ENCODE measurements at regions not wholly inside any gene's neighbourhood (a gene's known extent, or its start where the extent isn't known, plus 50 kb on each side); places are given as distances from the start of the nearest gene placed in this dataset.

DNA sequence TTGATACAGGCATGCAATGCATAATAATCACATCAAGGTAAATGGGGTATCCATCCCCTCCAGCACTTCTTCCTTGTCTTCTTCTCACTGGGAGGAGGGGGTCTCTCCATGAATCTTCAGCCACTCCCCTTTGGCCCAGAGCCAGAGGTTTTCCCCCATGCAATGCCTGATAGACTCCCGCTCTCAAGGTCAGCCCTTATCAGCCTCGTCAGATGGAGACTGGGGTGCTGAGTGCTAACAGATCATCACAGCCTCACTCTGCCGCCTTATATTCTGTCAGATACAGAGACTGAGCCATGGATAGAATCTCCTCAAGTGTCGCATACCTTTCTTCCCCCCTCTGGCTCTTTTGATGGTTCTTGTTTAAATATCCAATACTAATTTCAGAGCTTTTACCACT is 503.1 kb downstream of the AACS start:
- DNase-seq (ENCODE audit: low read depth, low spot score), result no peak
- no peak overlapping the region for H3K4me3 ChIP-seq (ENCODE audit: low read length)

DNA sequence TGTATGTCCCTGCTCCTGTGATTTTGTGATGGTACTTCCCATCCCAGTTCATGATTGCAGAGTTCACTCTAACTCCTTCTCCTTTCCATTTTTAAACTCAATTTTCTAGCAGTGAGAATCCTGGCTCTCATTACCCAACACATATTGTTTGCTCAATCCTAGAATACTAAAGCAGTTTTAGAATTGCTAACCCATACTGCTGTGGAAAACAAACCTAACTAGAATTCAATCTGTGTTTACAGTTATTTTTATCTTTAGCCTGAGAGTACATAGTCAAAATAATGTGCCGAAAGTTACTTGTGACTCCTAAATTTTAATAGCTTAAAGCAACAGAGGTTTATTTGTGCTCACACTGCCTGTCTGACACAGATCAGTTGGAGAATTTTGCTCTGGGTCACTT is 508.0 kb downstream of the AACS start:
- no peak overlapping the region for H3K4me3 ChIP-seq (ENCODE audit: low read length)
- DNase-seq (ENCODE audit: low read depth, low spot score), result no peak

DNA sequence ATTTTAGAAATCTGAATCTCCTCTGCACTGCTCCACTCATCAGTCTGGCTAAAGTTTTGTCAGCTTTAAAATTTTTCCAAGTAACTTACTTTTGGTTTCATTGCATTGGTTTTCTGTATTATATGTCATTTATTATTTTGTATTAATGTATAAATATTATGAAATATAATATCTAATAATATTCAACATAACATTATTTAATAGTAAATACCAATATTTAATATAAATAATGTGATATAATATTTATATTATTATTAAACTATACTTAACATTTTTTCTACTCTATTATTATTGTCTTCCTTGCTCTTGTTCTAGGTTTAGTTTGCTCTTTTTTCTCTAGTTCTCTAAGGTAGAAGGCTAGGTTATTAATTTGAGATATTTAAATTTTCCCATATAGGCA is 512.1 kb downstream of the AACS start:
- no peak overlapping the region for H3K4me3 ChIP-seq (ENCODE audit: low read length)
- DNase-seq (ENCODE audit: low read depth, low spot score), result no peak

- DNase-seq (ENCODE audit: low read depth, low spot score), result no peak
- no peak overlapping the region for H3K4me3 ChIP-seq (ENCODE audit: low read length)
These were observed 514.7 kb downstream of the AACS start for GRCh38 chr12:125579916-125580315.

DNA sequence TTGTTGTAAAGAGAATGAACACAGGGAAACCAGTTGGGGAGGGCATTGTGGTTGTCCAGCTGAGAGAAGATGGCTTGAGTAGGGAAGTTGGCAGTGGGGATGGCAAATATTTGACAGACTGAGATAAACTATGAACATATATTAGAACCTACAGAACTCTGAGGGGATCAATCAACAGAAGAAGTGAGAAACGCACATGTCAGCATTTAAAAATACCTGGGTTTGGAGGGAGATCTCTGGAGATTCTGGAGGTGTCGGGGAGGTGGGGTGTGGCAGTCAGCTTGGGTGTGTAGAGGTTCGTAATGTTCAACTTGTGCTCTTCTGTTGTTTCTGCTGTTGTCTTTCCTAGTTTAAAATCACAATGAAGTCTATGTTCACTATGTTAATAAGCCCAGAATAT is 517.8 kb downstream of the AACS start:
- no peak overlapping the region for H3K4me3 ChIP-seq (ENCODE audit: low read length)
- DNase-seq (ENCODE audit: low read depth, low spot score), result no peak

DNA sequence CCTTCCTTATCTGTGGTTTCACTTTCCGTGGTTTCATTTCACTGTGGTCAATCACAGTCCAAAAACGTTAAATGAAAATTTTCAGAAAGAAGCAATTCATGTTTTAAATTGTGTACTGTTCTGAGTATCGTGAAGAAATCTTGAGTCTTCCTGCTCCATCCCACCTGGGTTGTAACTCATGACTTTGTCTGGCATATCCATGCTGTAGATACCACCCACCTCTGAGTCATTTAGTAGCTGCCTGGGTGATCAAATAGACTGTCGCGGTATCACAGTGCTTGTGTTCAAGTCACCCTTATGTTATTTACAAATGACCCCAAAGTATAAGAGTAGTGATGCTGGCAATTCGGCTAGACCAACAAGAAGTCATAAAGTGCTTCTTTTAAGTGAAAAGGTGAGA is 521.2 kb downstream of the AACS start:
- no peak overlapping the region for H3K4me3 ChIP-seq (ENCODE audit: low read length)
- DNase-seq (ENCODE audit: low read depth, low spot score), result no peak

GRCh38 chr12:125593269-125593668 is 528.0 kb downstream of the AACS start:
- H3K4me3 ChIP-seq (ENCODE audit: low read length), result no peak overlapping the region
- no peak for DNase-seq (ENCODE audit: low read depth, low spot score)

- DNase-seq (ENCODE audit: low read depth, low spot score), result no peak
- no peak overlapping the region for H3K4me3 ChIP-seq (ENCODE audit: low read length)
These were observed 539.7 kb downstream of the AACS start for GRCh38 chr12:125604976-125605375.

DNA sequence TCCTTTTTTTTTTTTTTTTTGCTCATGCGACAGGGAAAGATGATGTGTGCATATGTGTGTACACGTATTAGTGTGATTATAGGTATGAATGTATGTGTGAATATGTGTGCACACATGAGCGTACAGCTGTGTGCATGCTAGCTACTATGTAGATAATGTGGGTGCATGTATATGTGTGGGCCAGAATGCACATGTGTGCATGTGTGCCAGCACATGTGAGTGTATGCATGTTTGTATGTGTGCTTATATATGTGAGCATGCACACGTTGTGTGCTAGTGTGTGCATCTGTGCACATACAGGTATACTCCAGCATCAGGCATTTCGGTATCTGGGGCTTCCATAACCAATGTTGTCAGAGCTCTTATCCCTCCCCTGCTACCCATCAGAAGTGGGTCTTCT is 541.1 kb downstream of the AACS start:
- no peak overlapping the region for H3K4me3 ChIP-seq (ENCODE audit: low read length)
- no peak for DNase-seq (ENCODE audit: low read depth, low spot score)

GRCh38 chr12:125610292-125610691 is 545.1 kb downstream of the AACS start:
- DNase-seq (ENCODE audit: low read depth, low spot score), result no peak

DNA sequence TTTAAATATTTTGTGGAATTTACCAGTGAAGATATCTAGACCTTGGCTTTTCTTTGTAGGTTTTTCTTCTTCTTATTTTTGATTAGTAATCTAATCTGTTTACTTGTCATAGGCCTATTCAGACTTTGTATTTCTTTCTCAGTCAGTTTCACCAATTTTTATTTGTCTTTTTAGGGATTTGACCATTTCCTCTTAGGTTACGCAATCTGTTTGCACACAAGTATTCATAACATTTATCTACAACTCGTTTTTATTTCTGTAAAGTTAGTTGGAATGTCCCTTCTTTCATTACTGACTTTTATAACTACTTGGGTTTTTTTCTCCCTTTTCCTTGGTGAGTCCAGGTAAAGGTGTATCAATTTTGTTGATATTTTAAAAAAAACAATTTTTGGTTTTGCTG is 545.7 kb downstream of the AACS start:
- no peak for DNase-seq (ENCODE audit: low read depth, low spot score)
- no peak overlapping the region for H3K4me3 ChIP-seq (ENCODE audit: low read length)

More at GRCh38 chr12:125610292-125610691, 545.1 kb downstream of the AACS start:
- no peak overlapping the region for H3K4me3 ChIP-seq (ENCODE audit: low read length)

- no peak overlapping the region for H3K4me3 ChIP-seq (ENCODE audit: low read length)
- no peak for DNase-seq (ENCODE audit: low read depth, low spot score)
These were observed 548.8 kb downstream of the AACS start for GRCh38 chr12:125614058-125614457.

DNA sequence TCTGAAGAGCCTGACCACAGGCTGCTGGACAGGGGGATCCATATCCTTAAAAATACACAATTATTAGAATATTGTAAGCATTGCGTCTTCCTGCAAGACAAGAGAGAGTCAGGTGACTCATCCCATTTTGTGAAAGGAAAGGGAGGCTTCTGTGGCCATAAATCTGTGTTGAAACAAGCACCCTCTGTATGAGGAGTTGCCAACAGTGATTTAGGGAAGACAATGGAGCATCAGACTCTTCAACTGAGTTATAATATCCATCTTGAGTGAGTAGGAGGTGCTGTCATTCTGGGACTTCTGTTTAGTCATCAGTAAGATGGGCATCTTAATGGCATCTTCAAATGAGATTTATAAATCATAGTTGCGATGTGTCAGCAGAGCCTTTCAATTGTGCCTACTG is 554.5 kb downstream of the AACS start:
- no peak for DNase-seq (ENCODE audit: low read depth, low spot score)
- H3K4me3 ChIP-seq (ENCODE audit: low read length), result no peak overlapping the region

- DNase-seq (ENCODE audit: low read depth, low spot score), result no peak
- no peak overlapping the region for H3K4me3 ChIP-seq (ENCODE audit: low read length)
These were observed 568.5 kb downstream of the AACS start for GRCh38 chr12:125633686-125634085.

DNA sequence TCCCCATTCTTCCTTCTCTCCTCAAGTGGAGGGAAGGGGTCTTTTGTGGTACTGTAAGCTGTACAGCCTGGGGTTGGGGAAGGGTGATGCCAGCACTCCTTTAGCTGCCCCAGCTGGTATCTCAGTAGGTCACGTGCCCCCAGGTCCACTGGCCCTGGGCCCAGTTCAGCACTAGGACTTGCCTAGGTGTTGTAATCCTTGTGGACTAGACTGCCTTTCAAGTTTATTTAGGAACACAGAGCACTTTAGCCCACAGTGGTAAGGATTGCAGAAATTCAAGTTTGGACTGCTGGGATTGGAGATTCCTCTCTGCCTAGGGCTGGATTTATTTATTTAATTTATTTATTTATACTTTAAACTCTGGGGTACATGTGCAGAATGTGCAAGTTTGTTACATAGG is 569.6 kb downstream of the AACS start:
- no peak for DNase-seq (ENCODE audit: low read depth, low spot score)
- no peak overlapping the region for H3K4me3 ChIP-seq (ENCODE audit: low read length)

DNA sequence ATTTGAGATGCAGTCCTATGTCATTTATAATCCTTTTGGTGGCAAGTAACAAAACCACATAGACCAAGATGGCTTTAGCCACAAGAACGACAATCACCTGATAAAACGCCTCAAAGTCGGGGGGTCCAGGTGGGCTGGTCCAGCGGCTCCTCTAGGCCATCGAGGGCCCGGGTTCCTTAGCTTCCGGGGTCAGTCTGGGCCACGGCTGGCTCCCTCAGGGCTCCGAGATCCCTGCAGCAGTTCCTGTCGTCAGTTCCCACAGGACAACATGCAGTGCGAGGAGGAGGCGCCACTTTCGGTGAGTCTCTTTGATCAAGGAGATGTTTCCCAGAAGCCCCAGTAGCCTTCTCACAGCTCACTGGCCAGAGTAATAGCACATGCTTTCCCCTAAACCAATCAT is 574.6 kb downstream of the AACS start:
- no peak overlapping the region for H3K4me3 ChIP-seq (ENCODE audit: low read length)
- no peak for DNase-seq (ENCODE audit: low read depth, low spot score)

GRCh38 chr12:125643055-125643454 is 577.8 kb downstream of the AACS start:
- H3K4me3 ChIP-seq (ENCODE audit: low read length), result no peak overlapping the region
- no peak for DNase-seq (ENCODE audit: low read depth, low spot score)

- H3K4me3 ChIP-seq (ENCODE audit: low read length), result no peak overlapping the region
- DNase-seq (ENCODE audit: low read depth, low spot score), result no peak
These were observed 580.5 kb downstream of the AACS start for GRCh38 chr12:125645724-125646123.

- no peak overlapping the region for H3K4me3 ChIP-seq (ENCODE audit: low read length)
- no peak for DNase-seq (ENCODE audit: low read depth, low spot score)
These were observed 585.4 kb downstream of the AACS start for GRCh38 chr12:125650587-125650986.

- H3K4me3 ChIP-seq (ENCODE audit: low read length), result no peak overlapping the region
- DNase-seq (ENCODE audit: low read depth, low spot score), result no peak
These were observed 586.4 kb downstream of the AACS start for GRCh38 chr12:125651625-125652024.

- peak; percentile 3 for DNase-seq (ENCODE audit: low read depth, low spot score)
- H3K4me3 ChIP-seq (ENCODE audit: low read length), result no peak overlapping the region
These were observed 587.4 kb downstream of the AACS start for GRCh38 chr12:125652681-125653080.

DNA sequence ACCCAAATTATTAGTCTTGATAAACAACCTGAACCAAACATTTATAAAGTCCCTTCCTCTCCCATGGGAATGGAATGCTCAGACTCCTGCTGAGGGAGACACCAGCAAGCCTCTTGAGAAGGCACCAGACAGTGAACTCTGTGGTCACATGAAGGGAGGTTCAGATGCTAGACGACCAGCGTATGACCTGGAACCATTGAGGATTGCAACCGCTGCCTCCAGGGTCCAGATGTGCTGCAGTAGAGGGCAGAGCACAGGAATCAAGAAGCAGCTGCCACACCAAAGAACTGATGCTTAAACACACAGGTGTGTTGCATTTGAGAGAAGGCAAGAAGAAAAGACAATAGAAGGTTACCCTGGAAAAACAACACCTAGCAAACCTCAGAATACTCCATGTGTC is 592.4 kb downstream of the AACS start:
- no peak for DNase-seq (ENCODE audit: low read depth, low spot score)
- H3K4me3 ChIP-seq (ENCODE audit: low read length), result no peak overlapping the region

Data from Jurkat, Clone E6-1 (cell line).